Epithelial cell of proximal tubule (primary cell): ENCODE measurements at regions not wholly inside any gene's neighbourhood (a gene's known extent, or its start where the extent isn't known, plus 50 kb on each side); places are given as distances from the start of the nearest gene placed in this dataset.
"Not testable (repeated sequence)": the region's sequence is repeated elsewhere in the genome, so short reads cannot be mapped to it uniquely, and the experiment has no call there.

Experiments
- DNase-seq: peaks from one replicate; pipeline ENCODE4 v3.0.0-alpha.2; 2011; ENCODE audit warnings: low read depth
- H3K4me3 ChIP-seq: 2 replicates; pipeline ENCODE4 v1.5.1; 2011; ENCODE audit warnings: low read depth, mild to moderate bottlenecking, low read length
- TF ChIP-seq, protein P1 (sequence below): conservative IDR thresholded peaks from 2 replicates; pipeline ENCODE4 v1.5.1; 2012; ENCODE audit warnings: low read depth, mild to moderate bottlenecking, low read length

DNA sequence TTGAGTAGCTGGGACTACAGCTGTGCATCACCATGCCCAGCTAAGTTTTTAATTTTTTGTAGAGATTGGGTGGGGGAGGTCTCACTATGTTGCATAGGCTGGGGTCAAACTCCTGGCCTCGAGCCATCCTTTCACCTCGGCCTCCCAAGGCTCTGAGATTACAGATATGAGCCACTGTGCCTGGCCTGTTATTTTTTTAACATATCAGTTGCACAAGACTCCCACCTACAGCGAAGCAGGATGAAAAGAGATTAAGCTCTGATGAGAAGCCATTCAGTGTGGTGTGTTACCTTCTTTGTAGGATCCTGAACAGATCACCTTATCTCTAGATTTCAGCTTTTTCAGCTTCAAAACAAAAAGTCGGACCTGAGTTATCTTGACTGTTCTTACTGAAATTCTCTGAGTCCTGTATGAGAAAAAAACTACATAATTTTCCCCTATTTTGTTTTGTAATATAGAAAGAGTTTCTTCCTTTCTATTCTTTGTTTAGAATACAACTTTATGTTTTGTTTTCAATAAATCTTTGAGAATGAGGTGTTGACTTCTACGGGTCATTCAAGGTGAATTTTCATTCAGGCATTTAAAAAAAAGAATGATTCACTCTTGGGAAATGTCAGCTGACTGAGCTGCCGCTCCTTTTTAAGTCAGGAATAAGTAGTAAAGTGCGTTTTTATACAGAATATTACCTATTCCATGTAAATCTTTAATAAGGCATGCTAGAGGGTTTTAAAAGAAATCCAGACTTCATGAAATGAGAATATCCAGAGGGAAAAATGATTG is 134.6 kb downstream of the ARSF start:
- no peak overlapping the region for H3K4me3 ChIP-seq
- DNase-seq = no peak
- TF ChIP-seq, protein P1, sequence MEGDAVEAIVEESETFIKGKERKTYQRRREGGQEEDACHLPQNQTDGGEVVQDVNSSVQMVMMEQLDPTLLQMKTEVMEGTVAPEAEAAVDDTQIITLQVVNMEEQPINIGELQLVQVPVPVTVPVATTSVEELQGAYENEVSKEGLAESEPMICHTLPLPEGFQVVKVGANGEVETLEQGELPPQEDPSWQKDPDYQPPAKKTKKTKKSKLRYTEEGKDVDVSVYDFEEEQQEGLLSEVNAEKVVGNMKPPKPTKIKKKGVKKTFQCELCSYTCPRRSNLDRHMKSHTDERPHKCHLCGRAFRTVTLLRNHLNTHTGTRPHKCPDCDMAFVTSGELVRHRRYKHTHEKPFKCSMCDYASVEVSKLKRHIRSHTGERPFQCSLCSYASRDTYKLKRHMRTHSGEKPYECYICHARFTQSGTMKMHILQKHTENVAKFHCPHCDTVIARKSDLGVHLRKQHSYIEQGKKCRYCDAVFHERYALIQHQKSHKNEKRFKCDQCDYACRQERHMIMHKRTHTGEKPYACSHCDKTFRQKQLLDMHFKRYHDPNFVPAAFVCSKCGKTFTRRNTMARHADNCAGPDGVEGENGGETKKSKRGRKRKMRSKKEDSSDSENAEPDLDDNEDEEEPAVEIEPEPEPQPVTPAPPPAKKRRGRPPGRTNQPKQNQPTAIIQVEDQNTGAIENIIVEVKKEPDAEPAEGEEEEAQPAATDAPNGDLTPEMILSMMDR = no peak

DNA sequence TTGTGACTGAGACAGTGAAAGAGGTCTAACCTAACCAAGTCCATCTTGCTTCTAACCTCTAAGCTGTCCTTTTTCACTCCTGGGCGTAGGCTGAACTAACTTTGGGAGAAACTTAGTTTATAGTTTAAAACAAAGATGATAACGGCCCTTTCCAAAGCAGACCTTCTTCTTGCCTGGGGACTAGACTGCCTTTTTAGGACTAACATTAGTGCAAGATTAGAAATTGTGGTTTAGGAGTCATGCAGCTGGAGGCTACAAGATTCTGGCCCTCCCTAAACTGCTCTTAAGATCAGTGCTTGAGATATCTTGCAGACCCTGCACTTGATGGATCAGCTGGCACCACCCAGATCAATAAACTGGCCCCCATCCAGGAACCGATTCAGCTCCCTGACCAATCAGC is 130.9 kb downstream of the ARSF start:
- H3K4me3 ChIP-seq, DNase-seq: not testable (repeated sequence)

DNA sequence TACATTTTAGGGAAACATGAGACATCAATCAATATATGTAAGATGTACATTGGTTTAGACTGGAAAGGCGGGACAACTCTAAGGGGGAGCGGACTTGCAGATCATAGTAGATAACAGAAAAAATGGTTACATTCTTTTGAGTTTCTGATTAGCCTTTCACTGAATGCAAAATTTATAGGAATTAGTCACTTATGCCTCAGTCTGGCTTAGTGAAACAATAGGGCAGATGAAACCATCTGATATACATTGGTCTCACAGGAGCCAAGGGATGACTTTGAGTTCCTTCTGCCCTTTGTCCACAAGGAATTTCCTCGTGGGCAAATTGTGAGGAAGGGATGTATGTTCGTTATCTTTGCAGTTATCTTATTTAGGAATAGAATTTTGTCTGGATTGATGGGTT is 128.2 kb downstream of the ARSF start:
- TF ChIP-seq, protein P1 = no peak
- no peak for DNase-seq
- no peak overlapping the region for H3K4me3 ChIP-seq

DNA sequence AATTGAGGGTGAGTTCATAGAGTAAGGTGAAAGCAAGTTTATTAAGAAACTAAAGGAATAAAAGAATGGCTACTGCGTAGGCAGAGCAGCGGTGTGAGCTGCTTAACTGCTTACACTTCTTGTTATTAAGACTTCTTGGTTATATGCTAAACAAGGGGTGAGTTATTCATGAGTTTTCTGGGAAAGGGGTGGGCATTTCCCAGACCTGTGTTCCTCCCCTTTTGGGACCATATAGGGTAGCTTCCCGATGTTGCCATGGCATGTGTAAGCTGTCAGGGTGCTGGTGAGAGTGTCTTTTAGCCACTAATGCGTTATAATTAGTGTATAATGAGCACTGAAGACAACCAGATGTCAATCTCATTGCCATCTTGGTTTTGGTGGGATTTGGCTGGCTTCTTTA is 126.5 kb downstream of the ARSF start:
- no peak for DNase-seq
- TF ChIP-seq, protein P1 = no peak
- no peak overlapping the region for H3K4me3 ChIP-seq

DNA sequence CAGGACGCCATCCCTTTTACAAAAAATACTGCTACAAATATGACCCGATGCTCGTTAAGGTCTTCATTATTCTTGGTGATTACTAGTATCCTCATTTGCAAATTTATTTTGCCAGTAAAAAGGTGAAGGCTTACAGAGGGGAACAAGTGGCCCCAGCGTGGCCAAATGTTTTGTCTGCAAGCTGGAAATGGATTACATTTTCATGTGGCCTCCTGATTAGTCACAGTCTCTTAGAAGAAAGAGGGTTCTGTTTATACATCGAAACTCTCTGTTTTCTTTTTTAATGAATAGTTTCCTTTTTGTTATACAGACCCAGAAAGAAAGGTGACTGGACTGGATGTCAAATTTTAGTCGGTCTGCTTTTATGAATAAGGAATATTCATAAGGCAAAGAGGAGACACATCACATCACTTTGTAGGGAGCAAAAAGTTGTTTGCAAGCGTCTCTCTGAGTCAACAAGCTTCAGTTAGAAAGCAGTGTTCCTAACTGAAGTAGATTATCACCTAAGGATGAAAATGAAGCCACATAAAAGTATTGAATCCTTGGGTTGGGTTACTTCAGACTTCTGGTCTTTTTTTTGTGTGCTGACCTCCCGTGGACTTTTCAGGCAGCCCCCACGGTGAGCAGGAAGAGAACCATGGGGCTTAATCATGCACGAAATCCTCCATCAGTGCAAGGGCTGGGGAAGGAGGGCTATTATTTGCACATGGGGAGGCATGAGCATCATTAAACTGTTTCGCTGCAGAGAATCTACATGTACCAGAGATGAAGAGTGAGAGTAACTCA is 125.6 kb downstream of the ARSF start:
- DNase-seq = no peak
- H3K4me3 ChIP-seq = no peak overlapping the region
- TF ChIP-seq, protein P1 = no peak

DNA sequence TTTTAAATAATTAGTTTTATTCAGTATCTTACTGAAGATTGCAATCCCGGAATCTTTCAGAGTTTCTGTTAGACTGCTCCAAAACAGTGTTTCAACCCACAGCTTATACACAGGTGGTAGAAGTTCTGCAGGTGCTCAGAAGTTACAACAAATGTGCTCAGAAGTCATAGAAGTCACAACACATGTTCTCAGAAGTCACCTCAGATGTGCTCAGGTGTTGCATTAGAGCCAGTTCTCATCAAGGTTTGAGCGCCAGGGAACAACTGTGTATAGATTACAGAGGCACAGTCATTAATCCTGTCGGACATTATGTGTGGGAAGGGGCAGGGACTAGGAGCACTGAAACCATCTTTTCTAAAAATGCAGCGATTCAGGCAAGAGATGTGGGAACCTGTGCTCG is 124.5 kb downstream of the ARSF start:
- DNase-seq = no peak
- TF ChIP-seq, protein P1 = no peak
- no peak overlapping the region for H3K4me3 ChIP-seq
